GM12878 (cell line): ENCODE measurements at regions not wholly inside any gene's neighbourhood (a gene's known extent, or its start where the extent isn't known, plus 50 kb on each side); places are given as distances from the start of the nearest gene placed in this dataset.

Experiments
- ATAC-seq: fragments of 200-7000 bp; cut with Tn5 transposase; 3 replicates; pipeline ENCODE4 v1.9.1; 2020; ENCODE audit warnings: mild to moderate bottlenecking, moderate library complexity
- BruUV-seq: library from RNA; stranded (reverse); fragments of 400-500 nt; replicated peaks from 2 replicates; lab custom pipeline; 2021; lab: Mats Ljungman, UMichigan
- CTCF ChIA-PET: fragments of 300-600 bp; sonication (Branson Sonifier 250); formaldehyde crosslinking; extraction: SDS; loops from one replicate; lab custom pipeline; 2021; ENCODE audit warnings: inconsistent platforms; lab: Yijun Ruan, JAX
- POLR2A ChIA-PET: fragments of 350-600 bp; formaldehyde crosslinking; extraction: SDS; loops from one replicate; lab custom pipeline; 2021; ENCODE audit warnings: inconsistent platforms; lab: Charles Lee
- RAD21 ChIA-PET: fragments of 300-600 bp; sonication (Branson Sonifier 250); formaldehyde crosslinking; loops from one replicate; lab custom pipeline; 2023; ENCODE audit warnings: antibody characterized with exemption; ENCODE audit not compliant: unreplicated experiment; lab: Charles Lee
- SMC1A ChIA-PET: fragments of 300-600 bp; sonication (Branson Sonifier 250); formaldehyde crosslinking; loops from one replicate; lab custom pipeline; 2023; ENCODE audit not compliant: unreplicated experiment, uncharacterized antibody; lab: Charles Lee
- DNase-seq: peaks from one replicate; pipeline ENCODE4 v3.0.0-alpha.2; 2011; ENCODE audit warnings: low read depth, low spot score
- FAIRE-seq: peaks from 3 replicates; lab custom pipeline; 2011; peaks lifted over from hg19 to GRCh38; lab: Jason Lieb, UNC
- H2AFZ ChIP-seq: 2 replicates; pipeline ENCODE4 v1.6.0; 2011; ENCODE audit warnings: low read depth, low read length, control low read depth; ENCODE audit not compliant: control insufficient read depth
- H3K27ac ChIP-seq: 2 replicates; pipeline ENCODE4 v1.5.1; 2011; ENCODE audit warnings: control low read depth; ENCODE audit not compliant: control insufficient read depth, insufficient read depth
- H3K27me3 ChIP-seq, 2 experiments: replicated peaks in 1 of 2; 2 replicates each; pipeline versions ENCODE4 v1.6.0 to v1.6.1; 2011; ENCODE audit warnings: low read length in 1 of 2; ENCODE audit not compliant: control insufficient read depth in 2 of 2, insufficient read depth in 2 of 2
- H3K36me3 ChIP-seq, 2 experiments: 2 replicates each; pipeline ENCODE4 v1.5.1; 2011; ENCODE audit warnings: low read length in 1 of 2; ENCODE audit not compliant: control insufficient read depth in 2 of 2, insufficient read depth in 2 of 2
- H3K4me1 ChIP-seq: 2 replicates; pipeline ENCODE4 v1.6.1; 2011; ENCODE audit warnings: mild to moderate bottlenecking, low read length, moderate library complexity, mixed read lengths; ENCODE audit not compliant: control insufficient read depth, insufficient read depth
- H3K4me2 ChIP-seq: 2 replicates; pipeline ENCODE4 v1.6.0; 2011; ENCODE audit warnings: control low read depth; ENCODE audit not compliant: control insufficient read depth, insufficient read depth
- H3K4me3 ChIP-seq: fragments of 200-600 bp; sonication (generic); 2 replicates; pipeline ENCODE4 v1.5.1; 2016
- H3K79me2 ChIP-seq: 2 replicates; pipeline ENCODE4 v1.6.0; 2011; ENCODE audit warnings: low read length; ENCODE audit not compliant: control insufficient read depth, insufficient read depth
- H3K9ac ChIP-seq: 2 replicates; pipeline ENCODE4 v1.8.0; 2011; ENCODE audit warnings: low read length, control low read depth, mixed read lengths; ENCODE audit not compliant: control insufficient read depth, insufficient read depth
- H3K9me3 ChIP-seq: replicated peaks from 3 replicates; pipeline ENCODE4 v1.5.1; 2011; ENCODE audit warnings: mild to moderate bottlenecking, low read length; ENCODE audit not compliant: control insufficient read depth, insufficient read depth
- H4K20me1 ChIP-seq: 2 replicates; pipeline ENCODE4 v1.6.0; 2011; ENCODE audit not compliant: control insufficient read depth, insufficient read depth
- BCL11A ChIP-seq: IDR thresholded peaks from 2 replicates; pipeline ENCODE4 v1.6.1; 2011; ENCODE audit warnings: low read depth, low read length
- JUND ChIP-seq: IDR thresholded peaks from 2 replicates; pipeline ENCODE4 v1.6.1; 2012; ENCODE audit warnings: low read depth, mild to moderate bottlenecking, low read length, improper control_type of control experiment, moderate library complexity
- KAT2A ChIP-seq: conservative IDR thresholded peaks from 2 replicates; pipeline ENCODE4 v1.6.1; 2011; ENCODE audit warnings: low read depth, low read length; ENCODE audit not compliant: control insufficient read depth
- MTA2 ChIP-seq: fragments of 450-650 bp; IDR thresholded peaks from 2 replicates; pipeline ENCODE4 v1.6.1; 2016; ENCODE audit warnings: low read depth, mild to moderate bottlenecking, moderate library complexity
- MTA3 ChIP-seq: IDR thresholded peaks from 2 replicates; pipeline ENCODE4 v1.6.1; 2012; ENCODE audit warnings: low read length, inconsistent platforms, borderline replicate concordance
- NR2F1 ChIP-seq: fragments of 450-650 bp; conservative IDR thresholded peaks from 2 replicates; pipeline ENCODE4 v1.6.1; 2017; ENCODE audit warnings: mild to moderate bottlenecking
- RELA ChIP-seq: fragments of 450-650 bp; IDR thresholded peaks from 2 replicates; pipeline ENCODE4 v1.8.0; 2014; ENCODE audit warnings: borderline replicate concordance; ENCODE audit not compliant: partially characterized antibody
- SMAD1 ChIP-seq: fragments of 450-650 bp; IDR thresholded peaks from 2 replicates; pipeline ENCODE4 v1.6.1; 2018; ENCODE audit warnings: mild to moderate bottlenecking, low read depth; ENCODE audit not compliant: partially characterized antibody
- ZNF274 ChIP-seq: IDR thresholded peaks from one replicate; pipeline ENCODE4 v1.8.0; 2011; ENCODE audit not compliant: insufficient read length, insufficient read depth
- WGBS: methylation state at CpG from one replicate; pipeline ENCODE4 v1.1.6; 2016; ENCODE audit warnings: low lambda C conversion rate; ENCODE audit not compliant: insufficient replicate concordance, insufficient coverage; ENCODE audit errors: missing lambda C conversion rate; 5-methylcytosine and 5-hydroxymethylcytosine counted together
- in situ Hi-C: fragments of 300-500 bp; cut with MboI; formaldehyde crosslinking; loops from 9 replicates; pipeline ENCODE4 v1.14.3; 2018; ENCODE audit warnings: mixed read lengths
- intact Hi-C: fragments of 100-400 bp; cut with micrococcal nuclease; formaldehyde crosslinking; loops from one replicate; pipeline ENCODE4 v1.14.2; 2022; ENCODE audit not compliant: unreplicated experiment
- TF ChIP-seq, protein P1 (sequence below): IDR thresholded peaks from 2 replicates; pipeline ENCODE4 v1.6.1; 2012; ENCODE audit warnings: mild to moderate bottlenecking, low read depth, low read length

DNA sequence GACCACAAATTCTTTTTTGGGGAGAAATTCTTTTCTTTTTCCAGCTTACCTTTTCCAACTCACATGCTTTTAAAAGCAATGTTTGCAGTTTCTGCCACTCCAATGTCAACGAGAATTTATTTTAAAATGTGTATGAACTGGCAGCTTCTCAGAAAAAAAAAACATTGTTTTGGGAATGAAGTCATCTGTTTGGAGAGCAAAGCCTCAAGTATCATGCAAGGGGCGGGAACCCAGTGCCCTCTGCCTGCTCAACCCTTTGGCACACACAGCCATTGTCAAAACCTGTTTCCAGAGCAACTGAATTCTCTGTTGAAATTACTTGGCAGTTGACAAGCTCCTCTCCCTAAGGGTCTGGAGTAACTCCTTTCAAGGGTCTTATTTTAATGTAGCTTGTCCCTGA lies 128.5 kb downstream of the QPCT start:
- SMC1A ChIA-PET, result interaction anchor here (0.6 to 1.3 kb wide), 3 partner anchors 12 to 333 kb away, joined by 3 read pairs; no protein-coding TSS in a partner anchor
- Histone ChIP-seq H3K27me3 (no peaks in the 10 kb centered on the region), H3K27ac (no peak overlapping the region), H3K4me3 (no peak overlapping the region), H3K9ac (no peak overlapping the region), H4K20me1 (no peaks in the 10 kb centered on the region), H3K79me2 (no peaks in the 10 kb centered on the region), H3K4me2 (no peak overlapping the region), H3K36me3 (no peaks in the 10 kb centered on the region), H3K9me3 (no peaks in the 10 kb centered on the region), H3K4me1 (no peaks in the 10 kb centered on the region), H2AFZ (no peak overlapping the region)
- no TSS peak for BruUV-seq
- intact Hi-C loops, result no loop called here
- in situ Hi-C loops, result no loop called here
- RAD21 ChIA-PET, result no interaction called here
- ATAC-seq (no peak), FAIRE-seq (no peak), DNase-seq (no peak)
- CTCF ChIA-PET, result interaction anchor here (0.8 to 1.0 kb wide), 2 partner anchors 37 to 76 kb away, joined by 3 to 4 read pairs; no protein-coding TSS in a partner anchor
- POLR2A ChIA-PET, result interaction anchor here (0.6 kb wide), 1 partner anchor 274 kb away, joined by 3 read pairs; no protein-coding TSS in a partner anchor
- no peak for TF ChIP-seq BCL11A
- no peak for TF ChIP-seq SMAD1
- TF ChIP-seq KAT2A, result no peak
- no peak for TF ChIP-seq MTA3
- TF ChIP-seq ZNF274, result no peak
- TF ChIP-seq, protein P1, sequence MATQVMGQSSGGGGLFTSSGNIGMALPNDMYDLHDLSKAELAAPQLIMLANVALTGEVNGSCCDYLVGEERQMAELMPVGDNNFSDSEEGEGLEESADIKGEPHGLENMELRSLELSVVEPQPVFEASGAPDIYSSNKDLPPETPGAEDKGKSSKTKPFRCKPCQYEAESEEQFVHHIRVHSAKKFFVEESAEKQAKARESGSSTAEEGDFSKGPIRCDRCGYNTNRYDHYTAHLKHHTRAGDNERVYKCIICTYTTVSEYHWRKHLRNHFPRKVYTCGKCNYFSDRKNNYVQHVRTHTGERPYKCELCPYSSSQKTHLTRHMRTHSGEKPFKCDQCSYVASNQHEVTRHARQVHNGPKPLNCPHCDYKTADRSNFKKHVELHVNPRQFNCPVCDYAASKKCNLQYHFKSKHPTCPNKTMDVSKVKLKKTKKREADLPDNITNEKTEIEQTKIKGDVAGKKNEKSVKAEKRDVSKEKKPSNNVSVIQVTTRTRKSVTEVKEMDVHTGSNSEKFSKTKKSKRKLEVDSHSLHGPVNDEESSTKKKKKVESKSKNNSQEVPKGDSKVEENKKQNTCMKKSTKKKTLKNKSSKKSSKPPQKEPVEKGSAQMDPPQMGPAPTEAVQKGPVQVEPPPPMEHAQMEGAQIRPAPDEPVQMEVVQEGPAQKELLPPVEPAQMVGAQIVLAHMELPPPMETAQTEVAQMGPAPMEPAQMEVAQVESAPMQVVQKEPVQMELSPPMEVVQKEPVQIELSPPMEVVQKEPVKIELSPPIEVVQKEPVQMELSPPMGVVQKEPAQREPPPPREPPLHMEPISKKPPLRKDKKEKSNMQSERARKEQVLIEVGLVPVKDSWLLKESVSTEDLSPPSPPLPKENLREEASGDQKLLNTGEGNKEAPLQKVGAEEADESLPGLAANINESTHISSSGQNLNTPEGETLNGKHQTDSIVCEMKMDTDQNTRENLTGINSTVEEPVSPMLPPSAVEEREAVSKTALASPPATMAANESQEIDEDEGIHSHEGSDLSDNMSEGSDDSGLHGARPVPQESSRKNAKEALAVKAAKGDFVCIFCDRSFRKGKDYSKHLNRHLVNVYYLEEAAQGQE, result no peak
- no peak for TF ChIP-seq NR2F1
- TF ChIP-seq JUND, result no peak
- TF ChIP-seq MTA2, result no peak
- TF ChIP-seq RELA, result no peak
- WGBS, result 70% methylated on average over 2 of the region's 2 CpGs
